IMR-90 (cell line): ENCODE measurements at regions not wholly inside any gene's neighbourhood (a gene's known extent, or its start where the extent isn't known, plus 50 kb on each side); places are given as distances from the start of the nearest gene placed in this dataset.
A peak's percentile ranks its signal among the peaks of the same experiment; 100 is the strongest.

Source experiments
- ATAC-seq: fragments of 200-7000 bp; cut with Tn5 transposase; 2 replicates; pipeline ENCODE4 v1.9.1; 2020; ENCODE audit warnings: low read depth, mild to moderate bottlenecking, moderate library complexity
- BruUV-seq: library from RNA; stranded (reverse); fragments of 400-500 nt; replicated peaks from 2 replicates; lab custom pipeline; 2021; lab: Mats Ljungman, UMichigan
- CTCF ChIA-PET: fragments of 300-600 bp; formaldehyde crosslinking; extraction: SDS; loops from one replicate; lab custom pipeline; 2021; ENCODE audit warnings: antibody characterized with exemption; lab: Yijun Ruan, JAX
- POLR2A ChIA-PET: fragments of 300-600 bp; sonication (Branson Sonifier 250); formaldehyde crosslinking; loops from one replicate; lab custom pipeline; 2022; ENCODE audit warnings: antibody characterized with exemption; ENCODE audit not compliant: unreplicated experiment; lab: Charles Lee
- DNase-seq: peaks from one replicate; pipeline ENCODE4 v3.0.0; 2013
- H2AFZ ChIP-seq: replicated peaks from 2 replicates; pipeline ENCODE3; 2013; ENCODE audit warnings: low read length, mild to moderate bottlenecking; ENCODE audit not compliant: poor library complexity
- H2AK5ac ChIP-seq: 2 replicates; pipeline ENCODE4 v1.6.1; 2013; ENCODE audit warnings: low read depth, low read length, inconsistent platforms
- H2AK9ac ChIP-seq: replicated peaks from 2 replicates; pipeline ENCODE3; 2013; ENCODE audit warnings: mild to moderate bottlenecking, low read depth, low read length, moderate library complexity; ENCODE audit not compliant: poor library complexity
- H2BK120ac ChIP-seq: 2 replicates; pipeline ENCODE4 v1.6.1; 2013; ENCODE audit warnings: low read depth, low read length, inconsistent platforms
- H2BK15ac ChIP-seq: 3 replicates; pipeline ENCODE4 v1.6.1; 2013; ENCODE audit warnings: low read depth, low read length, inconsistent platforms
- H2BK20ac ChIP-seq: 2 replicates; pipeline ENCODE4 v1.6.1; 2013; ENCODE audit warnings: low read depth, mild to moderate bottlenecking, inconsistent platforms, low read length, moderate library complexity
- H2BK5ac ChIP-seq: 2 replicates; pipeline ENCODE4 v1.6.1; 2013; ENCODE audit warnings: mild to moderate bottlenecking, low read depth, low read length, inconsistent platforms; ENCODE audit not compliant: poor library complexity, severe bottlenecking
- H3K14ac ChIP-seq: replicated peaks from 2 replicates; pipeline ENCODE4 v1.6.1; 2013; ENCODE audit warnings: low read depth, low read length, inconsistent platforms
- H3K18ac ChIP-seq: 2 replicates; pipeline ENCODE4 v1.6.1; 2013; ENCODE audit warnings: low read depth, low read length, control low read depth
- H3K23ac ChIP-seq: 2 replicates; pipeline ENCODE4 v1.6.1; 2013; ENCODE audit warnings: low read depth, low read length, inconsistent platforms
- H3K27ac ChIP-seq: 2 replicates; pipeline ENCODE4 v1.5.1; 2013; ENCODE audit warnings: mild to moderate bottlenecking, control low read depth, low read length; ENCODE audit not compliant: insufficient read depth
- H3K27me3 ChIP-seq: 2 replicates; pipeline ENCODE4 v1.6.1; 2013; ENCODE audit warnings: low read length; ENCODE audit not compliant: control insufficient read depth, insufficient read depth
- H3K36me3 ChIP-seq: 2 replicates; pipeline ENCODE4 v1.6.1; 2013; ENCODE audit warnings: low read length, mixed read lengths; ENCODE audit not compliant: control insufficient read depth, insufficient read depth
- H3K4ac ChIP-seq: 2 replicates; pipeline ENCODE4 v1.6.1; 2013; ENCODE audit warnings: low read depth, low read length, inconsistent platforms
- H3K4me1 ChIP-seq: 2 replicates; pipeline ENCODE4 v1.6.1; 2013; ENCODE audit warnings: low read length, mixed read lengths; ENCODE audit not compliant: control insufficient read depth, insufficient read depth
- H3K4me2 ChIP-seq: 2 replicates; pipeline ENCODE4 v1.6.1; 2013; ENCODE audit warnings: low read depth, mild to moderate bottlenecking, control low read depth, low read length, moderate library complexity
- H3K4me3 ChIP-seq: 2 replicates; pipeline ENCODE4 v1.5.1; 2013; ENCODE audit warnings: low read depth, mild to moderate bottlenecking, control low read depth, low read length, moderate library complexity; ENCODE audit not compliant: insufficient read depth
- H3K56ac ChIP-seq: 2 replicates; pipeline ENCODE4 v1.6.1; 2013; ENCODE audit warnings: low read length, inconsistent platforms; ENCODE audit not compliant: insufficient read depth; ENCODE audit errors: extremely low read depth
- H3K79me1 ChIP-seq, 2 experiments: 2 replicates each; pipeline ENCODE4 v1.6.1; 2013; ENCODE audit warnings: low read length in 2 of 2, inconsistent platforms in 1 of 2, low read depth in 1 of 2
- H3K9ac ChIP-seq: 2 replicates; pipeline ENCODE4 v1.6.1; 2013; ENCODE audit warnings: low read depth, low read length, control low read depth
- H3K9me1 ChIP-seq: 2 replicates; pipeline ENCODE4 v1.6.1; 2013; ENCODE audit warnings: low read length, inconsistent platforms; ENCODE audit not compliant: insufficient read depth
- H3K9me3 ChIP-seq: 2 replicates; pipeline ENCODE4 v1.6.1; 2013; ENCODE audit warnings: low read length; ENCODE audit not compliant: control insufficient read depth, insufficient read depth
- H4K20me1 ChIP-seq: 2 replicates; pipeline ENCODE4 v1.6.1; 2013; ENCODE audit warnings: low read length, inconsistent platforms; ENCODE audit not compliant: insufficient read depth
- H4K5ac ChIP-seq: 2 replicates; pipeline ENCODE4 v1.6.1; 2013; ENCODE audit warnings: mild to moderate bottlenecking, low read depth, low read length, control low read depth
- H4K8ac ChIP-seq, 2 experiments: 2 replicates each; pipeline ENCODE4 v1.6.1; 2013; ENCODE audit warnings: low read depth in 2 of 2, low read length in 2 of 2, control low read depth in 1 of 2, inconsistent platforms in 1 of 2
- H4K91ac ChIP-seq: 2 replicates; pipeline ENCODE4 v1.6.1; 2013; ENCODE audit warnings: low read depth, low read length, inconsistent platforms; ENCODE audit not compliant: insufficient read depth
- BHLHE40 ChIP-seq: fragments of 150-350 bp; IDR thresholded peaks from 2 replicates; pipeline ENCODE4 v1.6.1; 2016; ENCODE audit warnings: mild to moderate bottlenecking, low read depth, low read length
- CEBPB ChIP-seq: IDR thresholded peaks from 2 replicates; pipeline ENCODE4 v1.6.1; 2012; ENCODE audit warnings: low read depth, low read length, improper control_type of control experiment
- MAFK ChIP-seq: IDR thresholded peaks from 2 replicates; pipeline ENCODE4 v1.6.1; 2012; ENCODE audit warnings: low read depth, low read length, improper control_type of control experiment
- MXI1 ChIP-seq: IDR thresholded peaks from 2 replicates; pipeline ENCODE4 v1.6.1; 2012; ENCODE audit warnings: low read depth, mild to moderate bottlenecking, low read length, moderate library complexity, borderline replicate concordance
- RFX5 ChIP-seq: IDR thresholded peaks from 2 replicates; pipeline ENCODE4 v1.8.0; 2012; ENCODE audit warnings: low read depth, mild to moderate bottlenecking, low read length, moderate library complexity
- SMC3 ChIP-seq: fragments of 150-350 bp; IDR thresholded peaks from 2 replicates; pipeline ENCODE4 v1.6.1; 2016; ENCODE audit warnings: low read depth, mild to moderate bottlenecking, antibody characterized with exemption, low read length, moderate library complexity
- WGBS, 2 experiments: methylation state at CpG; one replicate each; pipeline versions ENCODE4 v1.1.5 to v1.1.7; 2013; ENCODE audit warnings: missing lambda C conversion rate in 2 of 2; ENCODE audit not compliant: insufficient read length in 1 of 2; ENCODE audit errors: extremely low coverage in 2 of 2; 5-methylcytosine and 5-hydroxymethylcytosine counted together
- dilution Hi-C: fragments of 300-500 bp; cut with HindIII; formaldehyde crosslinking; loops from one replicate; pipeline ENCODE4 v1.14.3; 2018; ENCODE audit warnings: low sequenced_read_pairs; ENCODE audit not compliant: unreplicated experiment
- in situ Hi-C: fragments of 300-500 bp; cut with MboI; formaldehyde crosslinking; loops from 3 replicates; pipeline ENCODE4 v1.14.3; 2019; ENCODE audit warnings: low sequenced_read_pairs, inconsistent platforms, mixed read lengths
- intact Hi-C: fragments of 100-400 bp; cut with micrococcal nuclease; formaldehyde crosslinking; loops from 2 replicates; pipeline ENCODE4 v1.10.0; 2022
- TF ChIP-seq, protein P1 (sequence below): fragments of 150-350 bp; IDR thresholded peaks from 2 replicates; pipeline ENCODE4 v1.6.1; 2017; ENCODE audit warnings: mild to moderate bottlenecking, antibody characterized with exemption, low read length, low read depth
- TF ChIP-seq, protein P2 (sequence below): fragments of 150-350 bp; IDR thresholded peaks from 2 replicates; pipeline ENCODE4 v1.6.1; 2016; ENCODE audit warnings: low read depth, mild to moderate bottlenecking, low read length, moderate library complexity, borderline replicate concordance
- TF ChIP-seq, protein P3 (sequence below): conservative IDR thresholded peaks from 2 replicates; pipeline ENCODE4 v1.5.1; 2012; ENCODE audit warnings: mild to moderate bottlenecking, low read depth, low read length, improper control_type of control experiment

DNA sequence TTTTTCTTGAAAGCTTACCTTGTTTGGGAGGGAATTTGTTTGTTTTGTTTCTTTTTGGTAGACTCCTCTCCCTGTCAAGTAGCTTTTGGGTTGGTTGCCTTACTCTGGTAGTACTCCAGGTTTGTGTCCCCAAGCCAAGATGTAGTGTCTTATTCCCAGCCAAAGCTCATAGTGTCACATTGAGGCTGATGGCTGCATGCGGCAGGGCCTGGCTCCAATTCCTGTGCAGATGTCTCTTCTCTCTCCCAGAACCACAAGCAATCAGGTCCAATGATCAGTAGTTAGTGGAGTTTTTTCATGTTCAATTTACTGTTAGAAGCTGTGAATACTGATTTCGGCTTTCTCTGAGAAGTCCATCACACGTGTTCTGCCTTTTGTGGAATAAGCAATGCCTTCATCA, 221.1 kb upstream of the THBS1 start:
- Histone ChIP-seq H3K4ac (peak overlapping the region; percentile 63; the same call in 1 of the 2 replicates), H2BK15ac (peak overlapping the region; percentile 87), H3K23ac (0 out of 2 replicates have a peak overlapping the region, but pooled peaks have one; percentile 25), H3K36me3 (no peaks in the 10 kb centered on the region), H3K14ac (peak overlapping the region; percentile 31), H3K9me3 (no peaks in the 10 kb centered on the region), H2BK120ac (peak overlapping the region; percentile 23; the same call in 1 of the 2 replicates), H4K91ac (peak overlapping the region; percentile 74), H3K4me3 (no peak overlapping the region), H3K18ac (peak overlapping the region; percentile 59), H4K20me1 (no peaks in the 10 kb centered on the region), H3K27me3 (no peaks in the 10 kb centered on the region), H4K8ac (peak overlapping the region in 1 of 2 experiments; percentile 31; a peak in 2 of 4 replicates), H2AFZ (no peak overlapping the region), H3K56ac (no peak overlapping the region), H2BK5ac (peak overlapping the region; percentile 12), H3K79me1 (no peaks in the 10 kb centered on the region), H3K4me1 (peaks cover 22% of the 10 kb centered on the region), H2AK5ac (peak overlapping the region; percentile 75), H3K4me2 (no peak overlapping the region), H2BK20ac (peak overlapping the region; percentile 54; the same call in 1 of the 2 replicates), H2AK9ac (no peak overlapping the region), H3K9me1 (peaks cover 11% of the 10 kb centered on the region), H3K27ac (peak overlapping the region; percentile 27; the same call in 1 of the 2 replicates), H4K5ac (peak overlapping the region; percentile 70), H3K9ac (no peak overlapping the region)
- TF ChIP-seq, protein P1, sequence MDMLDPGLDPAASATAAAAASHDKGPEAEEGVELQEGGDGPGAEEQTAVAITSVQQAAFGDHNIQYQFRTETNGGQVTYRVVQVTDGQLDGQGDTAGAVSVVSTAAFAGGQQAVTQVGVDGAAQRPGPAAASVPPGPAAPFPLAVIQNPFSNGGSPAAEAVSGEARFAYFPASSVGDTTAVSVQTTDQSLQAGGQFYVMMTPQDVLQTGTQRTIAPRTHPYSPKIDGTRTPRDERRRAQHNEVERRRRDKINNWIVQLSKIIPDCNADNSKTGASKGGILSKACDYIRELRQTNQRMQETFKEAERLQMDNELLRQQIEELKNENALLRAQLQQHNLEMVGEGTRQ: no peak
- TF ChIP-seq, protein P2, sequence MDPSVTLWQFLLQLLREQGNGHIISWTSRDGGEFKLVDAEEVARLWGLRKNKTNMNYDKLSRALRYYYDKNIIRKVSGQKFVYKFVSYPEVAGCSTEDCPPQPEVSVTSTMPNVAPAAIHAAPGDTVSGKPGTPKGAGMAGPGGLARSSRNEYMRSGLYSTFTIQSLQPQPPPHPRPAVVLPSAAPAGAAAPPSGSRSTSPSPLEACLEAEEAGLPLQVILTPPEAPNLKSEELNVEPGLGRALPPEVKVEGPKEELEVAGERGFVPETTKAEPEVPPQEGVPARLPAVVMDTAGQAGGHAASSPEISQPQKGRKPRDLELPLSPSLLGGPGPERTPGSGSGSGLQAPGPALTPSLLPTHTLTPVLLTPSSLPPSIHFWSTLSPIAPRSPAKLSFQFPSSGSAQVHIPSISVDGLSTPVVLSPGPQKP: no peak
- TF ChIP-seq SMC3 (no peak), BHLHE40 (no peak), MAFK (no peak), MXI1 (no peak), CEBPB (no peak), RFX5 (no peak)
- TF ChIP-seq, protein P3, sequence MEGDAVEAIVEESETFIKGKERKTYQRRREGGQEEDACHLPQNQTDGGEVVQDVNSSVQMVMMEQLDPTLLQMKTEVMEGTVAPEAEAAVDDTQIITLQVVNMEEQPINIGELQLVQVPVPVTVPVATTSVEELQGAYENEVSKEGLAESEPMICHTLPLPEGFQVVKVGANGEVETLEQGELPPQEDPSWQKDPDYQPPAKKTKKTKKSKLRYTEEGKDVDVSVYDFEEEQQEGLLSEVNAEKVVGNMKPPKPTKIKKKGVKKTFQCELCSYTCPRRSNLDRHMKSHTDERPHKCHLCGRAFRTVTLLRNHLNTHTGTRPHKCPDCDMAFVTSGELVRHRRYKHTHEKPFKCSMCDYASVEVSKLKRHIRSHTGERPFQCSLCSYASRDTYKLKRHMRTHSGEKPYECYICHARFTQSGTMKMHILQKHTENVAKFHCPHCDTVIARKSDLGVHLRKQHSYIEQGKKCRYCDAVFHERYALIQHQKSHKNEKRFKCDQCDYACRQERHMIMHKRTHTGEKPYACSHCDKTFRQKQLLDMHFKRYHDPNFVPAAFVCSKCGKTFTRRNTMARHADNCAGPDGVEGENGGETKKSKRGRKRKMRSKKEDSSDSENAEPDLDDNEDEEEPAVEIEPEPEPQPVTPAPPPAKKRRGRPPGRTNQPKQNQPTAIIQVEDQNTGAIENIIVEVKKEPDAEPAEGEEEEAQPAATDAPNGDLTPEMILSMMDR: no peak
- intact Hi-C loops: loop anchor here (5.0 kb wide), 1 partner anchor 652 kb away; no protein-coding TSS in a partner anchor
- no peak for DNase-seq
- POLR2A ChIA-PET: interaction anchor here (0.7 kb wide), 1 partner anchor 221 kb away, joined by 3 read pairs; the partner anchor contains the start of gene THBS1
- CTCF ChIA-PET: no interaction called here
- dilution Hi-C loops: no loop called here
- in situ Hi-C loops: no loop called here
- ATAC-seq: no peak
- BruUV-seq: no TSS peak
- WGBS, 2 experiments: 50% methylated on average over 2 of the region's 3 CpGs; no CpG with 5 or more reads in 1 of the 2 experiments
